Testis (tissue), 2 donors: ENCODE measurements at regions not wholly inside any gene's neighbourhood (a gene's known extent, or its start where the extent isn't known, plus 50 kb on each side); places are given as distances from the start of the nearest gene placed in this dataset.
"Not testable (repeated sequence)": the region's sequence is repeated elsewhere in the genome, so short reads cannot be mapped to it uniquely, and the experiment has no call there.

ENCODE experiments used
- POLR2A ChIP-seq: fragments of 450-650 bp; IDR thresholded peaks from one replicate; pipeline ENCODE4 v1.6.1; 2017; ENCODE audit warnings: antibody characterized with exemption, mild to moderate bottlenecking, moderate library complexity
- TF ChIP-seq, protein P1 (sequence below), 3 experiments: fragments of 450-650 bp in 2 of 3; fragments of 200-600 bp in 1 of 3; sonication (generic) in 1 of 3; IDR thresholded peaks; one replicate each; pipeline ENCODE4 v1.5.1; 2016 to 2019; ENCODE audit warnings: antibody characterized with exemption in 3 of 3, mild to moderate bottlenecking in 2 of 3, moderate library complexity in 1 of 3

DNA sequence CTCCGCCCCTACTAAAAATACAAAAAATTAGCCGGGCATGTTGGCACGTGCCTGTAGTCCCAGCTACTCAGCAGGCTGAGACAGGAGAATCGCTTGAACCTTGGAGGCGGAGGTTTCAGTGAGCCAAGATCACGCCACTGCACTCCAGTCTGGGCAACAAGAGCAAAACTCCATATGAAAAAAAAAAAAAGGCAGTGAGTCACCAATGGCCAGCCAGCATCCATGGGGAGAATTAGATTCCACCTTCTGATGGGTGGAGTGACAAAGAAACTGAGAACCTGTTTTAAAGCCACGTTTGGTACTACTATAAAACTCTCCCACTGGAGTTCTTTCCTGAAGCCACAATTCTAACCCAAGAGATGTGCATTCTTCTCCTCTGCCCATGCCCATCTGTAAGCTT is 81.7 kb downstream of the ACTL7B start:
- TF ChIP-seq, protein P1, sequence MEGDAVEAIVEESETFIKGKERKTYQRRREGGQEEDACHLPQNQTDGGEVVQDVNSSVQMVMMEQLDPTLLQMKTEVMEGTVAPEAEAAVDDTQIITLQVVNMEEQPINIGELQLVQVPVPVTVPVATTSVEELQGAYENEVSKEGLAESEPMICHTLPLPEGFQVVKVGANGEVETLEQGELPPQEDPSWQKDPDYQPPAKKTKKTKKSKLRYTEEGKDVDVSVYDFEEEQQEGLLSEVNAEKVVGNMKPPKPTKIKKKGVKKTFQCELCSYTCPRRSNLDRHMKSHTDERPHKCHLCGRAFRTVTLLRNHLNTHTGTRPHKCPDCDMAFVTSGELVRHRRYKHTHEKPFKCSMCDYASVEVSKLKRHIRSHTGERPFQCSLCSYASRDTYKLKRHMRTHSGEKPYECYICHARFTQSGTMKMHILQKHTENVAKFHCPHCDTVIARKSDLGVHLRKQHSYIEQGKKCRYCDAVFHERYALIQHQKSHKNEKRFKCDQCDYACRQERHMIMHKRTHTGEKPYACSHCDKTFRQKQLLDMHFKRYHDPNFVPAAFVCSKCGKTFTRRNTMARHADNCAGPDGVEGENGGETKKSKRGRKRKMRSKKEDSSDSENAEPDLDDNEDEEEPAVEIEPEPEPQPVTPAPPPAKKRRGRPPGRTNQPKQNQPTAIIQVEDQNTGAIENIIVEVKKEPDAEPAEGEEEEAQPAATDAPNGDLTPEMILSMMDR (IDR thresholded peaks at IDR 0.05) = not testable (repeated sequence)
- TF ChIP-seq POLR2A = not testable (repeated sequence)
